Chondrocyte (in vitro differentiated cells): ENCODE measurements at regions not wholly inside any gene's neighbourhood (a gene's known extent, or its start where the extent isn't known, plus 50 kb on each side); places are given as distances from the start of the nearest gene placed in this dataset.

Experiments
- DNase-seq: peaks from one replicate; pipeline ENCODE4 v3.0.0; 2021; ENCODE audit warnings: mixed read lengths, low spot score
- H3K27ac Mint-ChIP-seq: one replicate; pipeline ENCODE4 v1.8.0; 2021; ENCODE audit warnings: mild to moderate bottlenecking, moderate library complexity, mixed read lengths; ENCODE audit not compliant: unreplicated experiment
- H3K27me3 Mint-ChIP-seq: 2 replicates; pipeline ENCODE4 v1.8.0; 2021; ENCODE audit warnings: low read depth, mixed read lengths
- H3K36me3 Mint-ChIP-seq: 2 replicates; pipeline ENCODE4 v1.8.0; 2021; ENCODE audit warnings: low read depth, mixed read lengths
- H3K4me1 Mint-ChIP-seq: 2 replicates; pipeline ENCODE4 v1.8.0; 2021; ENCODE audit warnings: low read depth, mild to moderate bottlenecking, mixed read lengths
- H3K4me3 Mint-ChIP-seq: one replicate; pipeline ENCODE4 v1.8.0; 2021; ENCODE audit warnings: mild to moderate bottlenecking, moderate library complexity, mixed read lengths; ENCODE audit not compliant: unreplicated experiment
- H3K9me3 Mint-ChIP-seq: 2 replicates; pipeline ENCODE4 v1.8.0; 2021; ENCODE audit warnings: low read depth, mixed read lengths
- TF ChIP-seq, protein P1 (sequence below): fragments of 200-600 bp; sonication (generic); IDR thresholded peaks from 2 replicates; pipeline ENCODE4 v1.5.0; 2021; ENCODE audit warnings: antibody characterized with exemption, mild to moderate bottlenecking, moderate library complexity

- Mint-ChIP-seq H3K36me3 (no peaks in the 10 kb centered on the region), H3K9me3 (no peaks in the 10 kb centered on the region)
- no peak for DNase-seq
Measured at GRCh38 chr10:10092581-10092980, 925.1 kb upstream of the CELF2 start.

GRCh38 chr10:10093021-10093420, 924.7 kb upstream of the CELF2 start:
- Mint-ChIP-seq H3K36me3 (no peaks in the 10 kb centered on the region), H3K9me3 (no peaks in the 10 kb centered on the region), H3K4me1 (peaks cover 18% of the 10 kb centered on the region), H3K4me3 (no peak overlapping the region), H3K27ac (no peak overlapping the region), H3K27me3 (no peaks in the 10 kb centered on the region)
- TF ChIP-seq, protein P1, sequence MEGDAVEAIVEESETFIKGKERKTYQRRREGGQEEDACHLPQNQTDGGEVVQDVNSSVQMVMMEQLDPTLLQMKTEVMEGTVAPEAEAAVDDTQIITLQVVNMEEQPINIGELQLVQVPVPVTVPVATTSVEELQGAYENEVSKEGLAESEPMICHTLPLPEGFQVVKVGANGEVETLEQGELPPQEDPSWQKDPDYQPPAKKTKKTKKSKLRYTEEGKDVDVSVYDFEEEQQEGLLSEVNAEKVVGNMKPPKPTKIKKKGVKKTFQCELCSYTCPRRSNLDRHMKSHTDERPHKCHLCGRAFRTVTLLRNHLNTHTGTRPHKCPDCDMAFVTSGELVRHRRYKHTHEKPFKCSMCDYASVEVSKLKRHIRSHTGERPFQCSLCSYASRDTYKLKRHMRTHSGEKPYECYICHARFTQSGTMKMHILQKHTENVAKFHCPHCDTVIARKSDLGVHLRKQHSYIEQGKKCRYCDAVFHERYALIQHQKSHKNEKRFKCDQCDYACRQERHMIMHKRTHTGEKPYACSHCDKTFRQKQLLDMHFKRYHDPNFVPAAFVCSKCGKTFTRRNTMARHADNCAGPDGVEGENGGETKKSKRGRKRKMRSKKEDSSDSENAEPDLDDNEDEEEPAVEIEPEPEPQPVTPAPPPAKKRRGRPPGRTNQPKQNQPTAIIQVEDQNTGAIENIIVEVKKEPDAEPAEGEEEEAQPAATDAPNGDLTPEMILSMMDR, result no peak
- no peak for DNase-seq

More at GRCh38 chr10:10092581-10092980, 925.1 kb upstream of the CELF2 start:
- H3K4me1 Mint-ChIP-seq, result peaks cover 18% of the 10 kb centered on the region
- no peak overlapping the region for H3K4me3 Mint-ChIP-seq
- TF ChIP-seq, protein P1, result no peak
- no peaks in the 10 kb centered on the region for H3K27me3 Mint-ChIP-seq
- peak overlapping the region; percentile 81 for H3K27ac Mint-ChIP-seq

DNA sequence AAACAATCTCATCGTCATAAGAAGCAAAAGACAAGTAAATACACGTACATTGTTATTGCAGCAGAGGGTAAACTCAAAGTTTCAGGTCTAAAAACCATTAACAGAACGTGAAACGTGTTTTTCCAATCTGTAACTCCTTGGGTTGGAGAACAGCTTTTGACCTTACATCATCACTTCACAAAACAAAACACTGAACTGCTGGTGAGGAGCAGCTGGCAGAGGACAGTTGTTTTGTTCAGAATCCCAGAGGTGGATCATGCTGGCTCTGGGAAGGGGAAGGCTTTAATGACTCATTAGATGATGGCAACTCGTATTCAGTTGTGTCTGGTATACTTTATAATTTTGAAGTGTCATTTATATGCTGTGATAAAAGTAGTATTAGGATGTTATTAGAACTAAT, 923.0 kb upstream of the CELF2 start:
- H3K27me3 Mint-ChIP-seq, result no peaks in the 10 kb centered on the region
- H3K36me3 Mint-ChIP-seq, result no peaks in the 10 kb centered on the region
- no peak for DNase-seq
- H3K4me3 Mint-ChIP-seq, result no peak overlapping the region
- peaks cover 7% of the 10 kb centered on the region for H3K9me3 Mint-ChIP-seq
- peak overlapping the region; percentile 45 for H3K27ac Mint-ChIP-seq
- TF ChIP-seq, protein P1, result no peak
- H3K4me1 Mint-ChIP-seq, result peaks cover 18% of the 10 kb centered on the region

DNA sequence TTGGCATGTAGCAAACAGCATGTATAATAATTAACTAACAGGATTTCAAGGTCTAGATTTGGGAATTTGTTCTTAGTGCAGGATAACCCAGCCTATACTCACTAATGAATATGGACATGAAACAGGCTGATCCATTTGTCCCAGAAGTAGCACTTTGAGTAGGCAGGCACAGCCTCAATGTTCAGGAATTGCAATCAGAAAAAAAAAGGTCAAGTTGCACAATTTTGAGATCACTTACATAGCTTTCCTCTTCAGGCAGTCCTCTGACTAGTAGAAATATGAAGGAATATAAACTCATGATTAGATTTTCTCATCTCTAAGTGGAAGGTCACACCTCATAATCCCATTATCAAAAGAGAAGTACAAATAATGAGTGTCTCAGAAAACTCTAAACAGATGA, 921.4 kb upstream of the CELF2 start:
- H3K27ac Mint-ChIP-seq, result no peak overlapping the region

GRCh38 chr10:10096898-10097297, 920.8 kb upstream of the CELF2 start:
- no peaks in the 10 kb centered on the region for H3K27me3 Mint-ChIP-seq
- H3K9me3 Mint-ChIP-seq, result peaks cover 16% of the 10 kb centered on the region
- TF ChIP-seq, protein P1, result no peak
- DNase-seq, result no peak
- peaks cover 18% of the 10 kb centered on the region for H3K4me1 Mint-ChIP-seq
- no peak overlapping the region for H3K4me3 Mint-ChIP-seq
- no peaks in the 10 kb centered on the region for H3K36me3 Mint-ChIP-seq
- H3K27ac Mint-ChIP-seq, result no peak overlapping the region

More for the DNA sequence above, 921.4 kb upstream of the CELF2 start:
- Mint-ChIP-seq H3K27me3 (no peaks in the 10 kb centered on the region), H3K4me3 (no peak overlapping the region), H3K36me3 (no peaks in the 10 kb centered on the region), H3K9me3 (peaks cover 16% of the 10 kb centered on the region), H3K4me1 (peaks cover 18% of the 10 kb centered on the region)
- DNase-seq, result no peak
- TF ChIP-seq, protein P1, result no peak
